NCI-H146 (cell line): ENCODE measurements at regions not wholly inside any gene's neighbourhood (a gene's known extent, or its start where the extent isn't known, plus 50 kb on each side); places are given as distances from the start of the nearest gene placed in this dataset.

Experiments
- DNase-seq: peaks from one replicate; lab custom pipeline; 2025; lab: John Stamatoyannopoulos, UW

GRCh38 chr6:24987446-24988115, 51.8 kb upstream of the RIPOR2 start:
- no peak for DNase-seq

GRCh38 chr6:24988562-24988961, 52.8 kb upstream of the RIPOR2 start:
- no peak for DNase-seq

GRCh38 chr6:24990236-24990845, 54.6 kb upstream of the RIPOR2 start:
- DNase-seq: no peak

- no peak for DNase-seq
Measured at GRCh38 chr6:24990944-24991809, 55.4 kb upstream of the RIPOR2 start.

- DNase-seq: peak; percentile 63
Measured at GRCh38 chr6:24991810-24992467, 56.2 kb upstream of the RIPOR2 start.

- DNase-seq: no peak
Measured at GRCh38 chr6:24994812-24995211, 59.1 kb upstream of the RIPOR2 start.

GRCh38 chr6:24995270-24995669, 59.5 kb upstream of the RIPOR2 start:
- DNase-seq: no peak

- peak; percentile 65 for DNase-seq
Measured at GRCh38 chr6:24996269-24996836, 60.6 kb upstream of the RIPOR2 start.

- no peak for DNase-seq
Measured at GRCh38 chr6:24997231-24997630, 61.5 kb upstream of the RIPOR2 start.

GRCh38 chr6:24997905-24998304, 62.1 kb upstream of the RIPOR2 start:
- no peak for DNase-seq

GRCh38 chr6:25002326-25003091, 66.7 kb upstream of the RIPOR2 start:
- no peak for DNase-seq

- DNase-seq: no peak
Measured at GRCh38 chr6:25004357-25004756, 68.6 kb upstream of the RIPOR2 start.

GRCh38 chr6:25005010-25005409, 69.2 kb upstream of the RIPOR2 start:
- no peak for DNase-seq

- DNase-seq: no peak
Measured at GRCh38 chr6:25006075-25006474, 70.3 kb upstream of the RIPOR2 start.

- no peak for DNase-seq
Measured at GRCh38 chr6:25006565-25007001, 70.8 kb upstream of the RIPOR2 start.

GRCh38 chr6:25007269-25007699, 71.5 kb upstream of the RIPOR2 start:
- DNase-seq: no peak

GRCh38 chr6:25008707-25009392, 73.1 kb upstream of the RIPOR2 start:
- no peak for DNase-seq

GRCh38 chr6:25009393-25009710, 73.6 kb upstream of the RIPOR2 start:
- no peak for DNase-seq

- DNase-seq: no peak
Measured at GRCh38 chr6:25010176-25010575, 74.4 kb upstream of the RIPOR2 start.

- no peak for DNase-seq
Measured at GRCh38 chr6:25010902-25011625, 75.3 kb upstream of the RIPOR2 start.
